Prostate gland (tissue), 2 donors: ENCODE measurements at regions not wholly inside any gene's neighbourhood (a gene's known extent, or its start where the extent isn't known, plus 50 kb on each side); places are given as distances from the start of the nearest gene placed in this dataset.

ENCODE experiments used
- POLR2AphosphoS5 ChIP-seq: sonication (generic); formaldehyde crosslinking; IDR thresholded peaks from one replicate; pipeline ENCODE4 v1.6.1; 2017; ENCODE audit warnings: antibody characterized with exemption
- TF ChIP-seq, protein P1 (sequence below), 4 experiments: fragments of 200-600 bp in 2 of 4; fragments of 450-650 bp in 2 of 4; sonication (generic) in 2 of 4; IDR thresholded peaks; 1 replicate in 3 of 4; 2 replicates in 1 of 4; pipeline ENCODE4 v1.5.1; 2016 to 2019; ENCODE audit warnings: antibody characterized with exemption in 4 of 4, mild to moderate bottlenecking in 2 of 4, moderate library complexity in 2 of 4

- TF ChIP-seq, protein P1, sequence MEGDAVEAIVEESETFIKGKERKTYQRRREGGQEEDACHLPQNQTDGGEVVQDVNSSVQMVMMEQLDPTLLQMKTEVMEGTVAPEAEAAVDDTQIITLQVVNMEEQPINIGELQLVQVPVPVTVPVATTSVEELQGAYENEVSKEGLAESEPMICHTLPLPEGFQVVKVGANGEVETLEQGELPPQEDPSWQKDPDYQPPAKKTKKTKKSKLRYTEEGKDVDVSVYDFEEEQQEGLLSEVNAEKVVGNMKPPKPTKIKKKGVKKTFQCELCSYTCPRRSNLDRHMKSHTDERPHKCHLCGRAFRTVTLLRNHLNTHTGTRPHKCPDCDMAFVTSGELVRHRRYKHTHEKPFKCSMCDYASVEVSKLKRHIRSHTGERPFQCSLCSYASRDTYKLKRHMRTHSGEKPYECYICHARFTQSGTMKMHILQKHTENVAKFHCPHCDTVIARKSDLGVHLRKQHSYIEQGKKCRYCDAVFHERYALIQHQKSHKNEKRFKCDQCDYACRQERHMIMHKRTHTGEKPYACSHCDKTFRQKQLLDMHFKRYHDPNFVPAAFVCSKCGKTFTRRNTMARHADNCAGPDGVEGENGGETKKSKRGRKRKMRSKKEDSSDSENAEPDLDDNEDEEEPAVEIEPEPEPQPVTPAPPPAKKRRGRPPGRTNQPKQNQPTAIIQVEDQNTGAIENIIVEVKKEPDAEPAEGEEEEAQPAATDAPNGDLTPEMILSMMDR (IDR thresholded peaks at IDR 0.05) = no peak
- no peak for TF ChIP-seq POLR2AphosphoS5
Measured at GRCh38 chr9:24359046-24359445, 186.7 kb downstream of the IZUMO3 start.
